Panc1 (cell line): ENCODE measurements at regions not wholly inside any gene's neighbourhood (a gene's known extent, or its start where the extent isn't known, plus 50 kb on each side); places are given as distances from the start of the nearest gene placed in this dataset.

ENCODE experiments used
- ATAC-seq: fragments of 200-7000 bp; cut with Tn5 transposase; 2 replicates; pipeline ENCODE4 v1.9.1; 2020; ENCODE audit warnings: mild to moderate bottlenecking, moderate library complexity
- BruUV-seq: library from RNA; stranded (reverse); fragments of 400-500 nt; replicated peaks from 2 replicates; lab custom pipeline; 2021; lab: Mats Ljungman, UMichigan
- CTCF ChIA-PET: fragments of 300-600 bp; sonication (Branson Sonifier 250); formaldehyde crosslinking; loops from one replicate; lab custom pipeline; 2022; ENCODE audit warnings: antibody characterized with exemption; lab: Charles Lee
- POLR2A ChIA-PET: fragments of 300-600 bp; sonication (Branson Sonifier 250); formaldehyde crosslinking; loops from one replicate; lab custom pipeline; 2022; ENCODE audit warnings: antibody characterized with exemption; lab: Charles Lee
- DNase-seq: peaks from one replicate; pipeline ENCODE4 v3.0.0-alpha.2; 2010; ENCODE audit warnings: low read depth, low spot score
- H3K27ac ChIP-seq: 2 replicates; pipeline ENCODE4 v1.5.1; 2011; ENCODE audit warnings: mild to moderate bottlenecking, low read length, inconsistent platforms
- H3K27me3 ChIP-seq: fragments of 200-500 bp; sonication (Bioruptor generic); 2 replicates; pipeline ENCODE4 v1.6.0; 2014; ENCODE audit warnings: low read length, inconsistent platforms; ENCODE audit not compliant: control insufficient read depth, insufficient read depth
- H3K36me3 ChIP-seq: fragments of 200-500 bp; sonication (Bioruptor generic); 2 replicates; pipeline ENCODE4 v1.5.1; 2014; ENCODE audit warnings: inconsistent platforms, mild to moderate bottlenecking, low read length, moderate library complexity; ENCODE audit not compliant: control insufficient read depth, insufficient read depth
- H3K4me1 ChIP-seq: 2 replicates; pipeline ENCODE4 v1.5.1; 2011; ENCODE audit warnings: inconsistent platforms, mild to moderate bottlenecking, low read length, moderate library complexity; ENCODE audit not compliant: control insufficient read depth, insufficient read depth
- H3K4me3 ChIP-seq, 2 experiments: 2 replicates each; pipeline ENCODE4 v1.5.1; 2011 to 2012; ENCODE audit warnings: low read depth in 2 of 2, low read length in 2 of 2, mild to moderate bottlenecking in 2 of 2, inconsistent platforms in 1 of 2, moderate library complexity in 1 of 2
- H3K9me3 ChIP-seq: fragments of 200-500 bp; sonication (Bioruptor generic); 2 replicates; pipeline ENCODE4 v1.5.1; 2014; ENCODE audit warnings: low read depth, mild to moderate bottlenecking, inconsistent platforms, low read length, moderate library complexity; ENCODE audit not compliant: control insufficient read depth, insufficient read depth
- CTCF ChIP-seq: fragments of 450-650 bp; IDR thresholded peaks from 2 replicates; pipeline ENCODE4 v1.5.1; 2017; ENCODE audit warnings: mild to moderate bottlenecking
- POLR2AphosphoS5 ChIP-seq: IDR thresholded peaks from 2 replicates; pipeline ENCODE4 v1.6.1; 2012; ENCODE audit warnings: mild to moderate bottlenecking, low read depth, low read length, moderate library complexity
- SIN3A ChIP-seq: IDR thresholded peaks from 2 replicates; pipeline ENCODE4 v1.6.1; 2012; ENCODE audit warnings: low read depth, mild to moderate bottlenecking, low read length, moderate library complexity, borderline replicate concordance; ENCODE audit not compliant: insufficient read depth
- TCF7L2 ChIP-seq: IDR thresholded peaks from 2 replicates; pipeline ENCODE4 v1.6.1; 2011; ENCODE audit warnings: mild to moderate bottlenecking, low read depth, low read length, inconsistent platforms
- in situ Hi-C: cut with HindIII; loops from 2 replicates; pipeline ENCODE4 v1.10.0; 2016; ENCODE audit warnings: low sequenced_read_pairs, low pct_unique_long_range_greater_than_20kb
- intact Hi-C: fragments of 100-400 bp; cut with micrococcal nuclease; formaldehyde crosslinking; loops from one replicate; pipeline ENCODE4 v1.10.0; 2022; ENCODE audit not compliant: unreplicated experiment
- TF ChIP-seq, protein P1 (sequence below), 2 experiments: IDR thresholded peaks; 2 replicates each; pipeline ENCODE4 v1.6.1; 2011 to 2012; ENCODE audit warnings: low read depth in 2 of 2, control low read depth in 1 of 2, low read length in 1 of 2, mild to moderate bottlenecking in 1 of 2, moderate library complexity in 1 of 2; ENCODE audit not compliant: insufficient read depth in 1 of 2

DNA sequence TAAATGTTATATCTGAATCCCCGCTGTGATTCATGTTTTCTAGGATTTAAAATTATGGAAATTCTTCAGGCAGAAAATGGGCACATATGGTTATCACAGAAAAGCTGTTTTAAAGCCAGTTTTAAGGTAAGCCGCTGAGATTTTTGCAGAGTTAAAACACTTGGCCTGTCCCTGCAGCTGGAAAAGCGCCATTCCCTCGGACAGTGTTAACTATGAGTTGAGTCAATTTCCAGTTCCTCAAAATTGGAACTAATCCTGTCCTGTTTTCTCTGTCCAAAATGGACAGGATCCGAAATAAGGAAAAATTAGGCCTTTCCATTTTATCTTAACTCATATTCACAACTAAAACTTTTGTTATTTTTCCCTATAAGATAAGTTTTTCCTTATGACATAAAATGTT lies 225.2 kb downstream of the SAMD5 start:
- no peak overlapping the region for H3K27ac ChIP-seq
- ChIA-PET CTCF (no interaction called here), POLR2A (no interaction called here)
- BruUV-seq, result no TSS peak
- no peaks in the 10 kb centered on the region for H3K9me3 ChIP-seq
- ATAC-seq (no peak), DNase-seq (no peak)
- intact Hi-C loops, result no loop called here
- no peaks in the 10 kb centered on the region for H3K36me3 ChIP-seq
- H3K4me3 ChIP-seq, result no peak overlapping the region
- no peaks in the 10 kb centered on the region for H3K27me3 ChIP-seq
- no peaks in the 10 kb centered on the region for H3K4me1 ChIP-seq
- TF ChIP-seq SIN3A (no peak), TCF7L2 (no peak), POLR2AphosphoS5 (no peak), CTCF (no peak)
- in situ Hi-C loops, result no loop called here

GRCh38 chr6:147734151-147734550 lies 225.7 kb downstream of the SAMD5 start:
- ATAC-seq (no peak), DNase-seq (no peak)
- no peak for TF ChIP-seq TCF7L2
- TF ChIP-seq CTCF, result no peak
- TF ChIP-seq, protein P1, sequence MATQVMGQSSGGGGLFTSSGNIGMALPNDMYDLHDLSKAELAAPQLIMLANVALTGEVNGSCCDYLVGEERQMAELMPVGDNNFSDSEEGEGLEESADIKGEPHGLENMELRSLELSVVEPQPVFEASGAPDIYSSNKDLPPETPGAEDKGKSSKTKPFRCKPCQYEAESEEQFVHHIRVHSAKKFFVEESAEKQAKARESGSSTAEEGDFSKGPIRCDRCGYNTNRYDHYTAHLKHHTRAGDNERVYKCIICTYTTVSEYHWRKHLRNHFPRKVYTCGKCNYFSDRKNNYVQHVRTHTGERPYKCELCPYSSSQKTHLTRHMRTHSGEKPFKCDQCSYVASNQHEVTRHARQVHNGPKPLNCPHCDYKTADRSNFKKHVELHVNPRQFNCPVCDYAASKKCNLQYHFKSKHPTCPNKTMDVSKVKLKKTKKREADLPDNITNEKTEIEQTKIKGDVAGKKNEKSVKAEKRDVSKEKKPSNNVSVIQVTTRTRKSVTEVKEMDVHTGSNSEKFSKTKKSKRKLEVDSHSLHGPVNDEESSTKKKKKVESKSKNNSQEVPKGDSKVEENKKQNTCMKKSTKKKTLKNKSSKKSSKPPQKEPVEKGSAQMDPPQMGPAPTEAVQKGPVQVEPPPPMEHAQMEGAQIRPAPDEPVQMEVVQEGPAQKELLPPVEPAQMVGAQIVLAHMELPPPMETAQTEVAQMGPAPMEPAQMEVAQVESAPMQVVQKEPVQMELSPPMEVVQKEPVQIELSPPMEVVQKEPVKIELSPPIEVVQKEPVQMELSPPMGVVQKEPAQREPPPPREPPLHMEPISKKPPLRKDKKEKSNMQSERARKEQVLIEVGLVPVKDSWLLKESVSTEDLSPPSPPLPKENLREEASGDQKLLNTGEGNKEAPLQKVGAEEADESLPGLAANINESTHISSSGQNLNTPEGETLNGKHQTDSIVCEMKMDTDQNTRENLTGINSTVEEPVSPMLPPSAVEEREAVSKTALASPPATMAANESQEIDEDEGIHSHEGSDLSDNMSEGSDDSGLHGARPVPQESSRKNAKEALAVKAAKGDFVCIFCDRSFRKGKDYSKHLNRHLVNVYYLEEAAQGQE (IDR thresholded peaks at IDR 0.05; ENCODE audit: insufficient read depth in 1 of 2, low read depth in 2 of 2, low read length in 1 of 2), result no peak
- no peak for TF ChIP-seq SIN3A
- no peak for TF ChIP-seq POLR2AphosphoS5
- H3K9me3 ChIP-seq, result no peaks in the 10 kb centered on the region
- H3K4me1 ChIP-seq, result no peaks in the 10 kb centered on the region
- CTCF ChIA-PET, result no interaction called here
- H3K27me3 ChIP-seq, result no peaks in the 10 kb centered on the region
- in situ Hi-C loops, result no loop called here
- POLR2A ChIA-PET, result no interaction called here
- intact Hi-C loops, result no loop called here
- no TSS peak for BruUV-seq
- H3K4me3 ChIP-seq, result no peak overlapping the region
- no peak overlapping the region for H3K27ac ChIP-seq
- H3K36me3 ChIP-seq, result no peaks in the 10 kb centered on the region
